Keratinocyte (primary cell): ENCODE measurements at regions not wholly inside any gene's neighbourhood (a gene's known extent, or its start where the extent isn't known, plus 50 kb on each side); places are given as distances from the start of the nearest gene placed in this dataset.

Experiments
- DNase-seq: peaks from one replicate; pipeline ENCODE4 v3.0.0-alpha.2; 2011; ENCODE audit warnings: low read depth, missing footprints, low spot score
- FAIRE-seq: peaks from 2 replicates; lab custom pipeline; 2011; peaks lifted over from hg19 to GRCh38; lab: Jason Lieb, UNC
- H2AFZ ChIP-seq: 2 replicates; pipeline ENCODE4 v1.6.0; 2012; ENCODE audit warnings: low read length, control low read depth, inconsistent platforms; ENCODE audit not compliant: control insufficient read depth
- H3K27ac ChIP-seq: 2 replicates; pipeline ENCODE4 v1.5.1; 2011; ENCODE audit warnings: low read length; ENCODE audit not compliant: control insufficient read depth, insufficient read depth
- H3K27me3 ChIP-seq: 3 replicates; pipeline ENCODE4 v1.6.0; 2011; ENCODE audit warnings: low read length; ENCODE audit not compliant: control insufficient read depth, insufficient read depth; ENCODE audit errors: extremely low read depth
- H3K36me3 ChIP-seq, 2 experiments: 2 replicates in 1 of 2; 3 replicates in 1 of 2; pipeline ENCODE4 v1.5.1; 2011; ENCODE audit warnings: low read length in 2 of 2, mild to moderate bottlenecking in 1 of 2; ENCODE audit not compliant: control insufficient read depth in 2 of 2, insufficient read depth in 2 of 2; ENCODE audit errors: extremely low read depth in 1 of 2
- H3K4me1 ChIP-seq: 3 replicates; pipeline ENCODE4 v1.5.1; 2011; ENCODE audit warnings: low read length; ENCODE audit not compliant: control insufficient read depth, insufficient read depth; ENCODE audit errors: extremely low read depth
- H3K4me2 ChIP-seq: 3 replicates; pipeline ENCODE4 v1.6.0; 2011; ENCODE audit warnings: low read depth, low read length; ENCODE audit not compliant: control insufficient read depth, insufficient read depth; ENCODE audit errors: extremely low read depth
- H3K4me3 ChIP-seq, 3 experiments: fragments of 200-600 bp in 1 of 3; sonication (generic) in 1 of 3; 2 replicates in 2 of 3; 3 replicates in 1 of 3; pipeline ENCODE4 v1.5.1; 2011 to 2016; ENCODE audit warnings: low read length in 3 of 3, mild to moderate bottlenecking in 3 of 3, control low read depth in 2 of 3, inconsistent platforms in 1 of 3, low read depth in 1 of 3, mixed read lengths in 1 of 3, mixed run types in 1 of 3, moderate library complexity in 1 of 3; ENCODE audit not compliant: control insufficient read depth in 2 of 3, insufficient read depth in 2 of 3; ENCODE audit errors: extremely low read depth in 1 of 3
- H3K79me2 ChIP-seq: 2 replicates; pipeline ENCODE4 v1.6.0; 2012; ENCODE audit warnings: low read length; ENCODE audit not compliant: control insufficient read depth, insufficient read depth
- H3K9ac ChIP-seq: 3 replicates; pipeline ENCODE4 v1.6.0; 2011; ENCODE audit warnings: low read length; ENCODE audit not compliant: control insufficient read depth, insufficient read depth; ENCODE audit errors: extremely low read depth
- H3K9me1 ChIP-seq: 3 replicates; pipeline ENCODE4 v1.6.0; 2011; ENCODE audit warnings: low read length; ENCODE audit not compliant: control insufficient read depth, insufficient read depth; ENCODE audit errors: extremely low read depth
- H3K9me3 ChIP-seq: 2 replicates; pipeline ENCODE4 v1.5.1; 2012; ENCODE audit warnings: low read depth, low read length; ENCODE audit not compliant: control insufficient read depth
- H4K20me1 ChIP-seq: 3 replicates; pipeline ENCODE4 v1.6.0; 2011; ENCODE audit warnings: low read length; ENCODE audit not compliant: control insufficient read depth, insufficient read depth; ENCODE audit errors: extremely low read depth
- EZH2 ChIP-seq: IDR thresholded peaks from one replicate; pipeline ENCODE4 v1.6.1; 2012; ENCODE audit warnings: inconsistent platforms, mild to moderate bottlenecking, low read length, moderate library complexity
- dilution Hi-C: fragments of 300-500 bp; cut with MboI; formaldehyde crosslinking; loops from one replicate; pipeline ENCODE4 v1.7.0; 2020; ENCODE audit warnings: low sequenced_read_pairs; ENCODE audit not compliant: extremely low pct_ligation_motif_present
- TF ChIP-seq, protein P1 (sequence below), 3 experiments: IDR thresholded peaks in 1 of 3; conservative IDR thresholded peaks in 1 of 3; optimal IDR thresholded peaks in 1 of 3; 2 replicates in 2 of 3; 3 replicates in 1 of 3; pipeline versions ENCODE3 to v1.5.1; 2011; ENCODE audit warnings: low read length in 3 of 3, mild to moderate bottlenecking in 3 of 3, moderate library complexity in 2 of 3, control low read depth in 1 of 3, inconsistent platforms in 1 of 3; ENCODE audit not compliant: insufficient read depth in 2 of 3; ENCODE audit errors: extremely low read depth in 1 of 3

DNA sequence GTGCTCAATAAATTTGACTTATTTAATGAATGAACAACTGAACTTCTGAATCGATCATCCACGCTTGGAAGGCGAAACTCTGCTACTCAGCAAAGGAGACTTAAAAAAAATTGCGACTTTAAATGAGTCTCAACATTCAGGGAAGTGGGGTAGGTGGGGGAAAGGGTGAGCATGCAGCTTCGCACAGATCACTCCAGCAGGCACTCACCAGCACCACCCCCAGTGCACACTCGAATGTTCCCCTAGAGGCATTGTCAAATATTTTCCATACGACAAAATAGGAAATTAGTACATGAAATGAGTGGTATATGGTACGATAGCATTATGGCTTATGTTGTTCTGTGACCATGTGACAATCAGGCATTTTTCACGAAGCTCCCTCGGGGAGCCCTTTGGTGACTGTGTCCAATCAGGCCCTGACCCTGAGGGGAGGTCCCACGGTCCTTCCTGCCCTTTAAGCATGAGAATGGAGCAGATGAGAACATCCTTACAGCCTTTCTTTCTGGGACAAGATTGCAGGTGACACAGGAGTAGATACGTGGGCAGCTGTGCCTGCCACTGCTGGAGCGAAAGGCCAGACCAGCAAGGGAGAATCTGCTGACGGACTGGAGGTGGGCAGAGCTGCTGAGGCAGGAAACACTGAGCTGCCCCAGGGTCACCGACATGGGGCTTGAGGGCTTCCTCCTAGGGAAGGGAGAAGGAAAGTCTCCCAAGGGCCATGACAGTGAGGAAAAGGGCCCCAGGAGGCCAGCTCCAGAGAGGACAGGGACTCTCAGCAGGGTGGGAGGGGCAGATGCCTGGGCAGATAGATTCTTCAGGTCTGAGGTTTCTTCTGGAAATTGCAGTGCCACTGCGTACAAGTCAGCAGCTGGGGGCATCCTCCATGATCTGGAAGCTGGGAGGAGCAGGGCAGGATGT lies 101.3 kb upstream of the ID2 start:
- H3K4me3 ChIP-seq = no peak overlapping the region
- no peak overlapping the region for H3K9ac ChIP-seq
- dilution Hi-C loops = no loop called here
- H4K20me1 ChIP-seq = no peaks in the 10 kb centered on the region
- no peaks in the 10 kb centered on the region for H3K9me1 ChIP-seq
- DNase-seq (no peak), FAIRE-seq (no peak)
- no peak for TF ChIP-seq EZH2
- TF ChIP-seq, protein P1, sequence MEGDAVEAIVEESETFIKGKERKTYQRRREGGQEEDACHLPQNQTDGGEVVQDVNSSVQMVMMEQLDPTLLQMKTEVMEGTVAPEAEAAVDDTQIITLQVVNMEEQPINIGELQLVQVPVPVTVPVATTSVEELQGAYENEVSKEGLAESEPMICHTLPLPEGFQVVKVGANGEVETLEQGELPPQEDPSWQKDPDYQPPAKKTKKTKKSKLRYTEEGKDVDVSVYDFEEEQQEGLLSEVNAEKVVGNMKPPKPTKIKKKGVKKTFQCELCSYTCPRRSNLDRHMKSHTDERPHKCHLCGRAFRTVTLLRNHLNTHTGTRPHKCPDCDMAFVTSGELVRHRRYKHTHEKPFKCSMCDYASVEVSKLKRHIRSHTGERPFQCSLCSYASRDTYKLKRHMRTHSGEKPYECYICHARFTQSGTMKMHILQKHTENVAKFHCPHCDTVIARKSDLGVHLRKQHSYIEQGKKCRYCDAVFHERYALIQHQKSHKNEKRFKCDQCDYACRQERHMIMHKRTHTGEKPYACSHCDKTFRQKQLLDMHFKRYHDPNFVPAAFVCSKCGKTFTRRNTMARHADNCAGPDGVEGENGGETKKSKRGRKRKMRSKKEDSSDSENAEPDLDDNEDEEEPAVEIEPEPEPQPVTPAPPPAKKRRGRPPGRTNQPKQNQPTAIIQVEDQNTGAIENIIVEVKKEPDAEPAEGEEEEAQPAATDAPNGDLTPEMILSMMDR (optimal IDR thresholded peaks at IDR 0.05 in 1 of 3, IDR thresholded peaks at IDR 0.05 in 1 of 3, conservative IDR thresholded peaks at IDR 0.05 in 1 of 3; ENCODE audit: extremely low read depth in 1 of 3, insufficient read depth in 2 of 3, low read length in 3 of 3) = no peak
- H3K27me3 ChIP-seq = peaks cover 11% of the 10 kb centered on the region
- H3K27ac ChIP-seq = no peak overlapping the region
- no peaks in the 10 kb centered on the region for H3K9me3 ChIP-seq
- no peaks in the 10 kb centered on the region for H3K4me1 ChIP-seq
- no peaks in the 10 kb centered on the region for H3K79me2 ChIP-seq
- no peaks in the 10 kb centered on the region for H3K36me3 ChIP-seq
- no peak overlapping the region for H2AFZ ChIP-seq
- H3K4me2 ChIP-seq = no peak overlapping the region

GRCh38 chr2:8581234-8581561 lies 100.7 kb upstream of the ID2 start:
- H4K20me1 ChIP-seq = no peaks in the 10 kb centered on the region
- H3K4me2 ChIP-seq = no peak overlapping the region
- H3K27me3 ChIP-seq = peaks cover 8% of the 10 kb centered on the region
- DNase-seq = no peak
- H3K4me3 ChIP-seq = no peak overlapping the region
- H3K9me3 ChIP-seq = no peaks in the 10 kb centered on the region
- no peaks in the 10 kb centered on the region for H3K4me1 ChIP-seq
- TF ChIP-seq EZH2 = no peak
- TF ChIP-seq, protein P1 (optimal IDR thresholded peaks at IDR 0.05 in 1 of 3, IDR thresholded peaks at IDR 0.05 in 1 of 3, conservative IDR thresholded peaks at IDR 0.05 in 1 of 3; ENCODE audit: extremely low read depth in 1 of 3, insufficient read depth in 2 of 3, low read length in 3 of 3) = no peak
- no peaks in the 10 kb centered on the region for H3K79me2 ChIP-seq
- H3K27ac ChIP-seq = no peak overlapping the region
- no peak for FAIRE-seq
- dilution Hi-C loops = no loop called here
- H3K9me1 ChIP-seq = no peaks in the 10 kb centered on the region
- no peak overlapping the region for H2AFZ ChIP-seq
- H3K9ac ChIP-seq = no peak overlapping the region
- H3K36me3 ChIP-seq = no peaks in the 10 kb centered on the region
